Skin of body (tissue), 1 donor: ENCODE measurements at regions not wholly inside any gene's neighbourhood (a gene's known extent, or its start where the extent isn't known, plus 50 kb on each side); places are given as distances from the start of the nearest gene placed in this dataset.
A peak's percentile ranks its signal among the peaks of the same experiment; 100 is the strongest.
"Not testable (repeated sequence)": the region's sequence is repeated elsewhere in the genome, so short reads cannot be mapped to it uniquely, and the experiment has no call there.

ENCODE experiments used
- DNase-seq: peaks from one replicate; lab custom pipeline; 2025; lab: John Stamatoyannopoulos, UW

DNA sequence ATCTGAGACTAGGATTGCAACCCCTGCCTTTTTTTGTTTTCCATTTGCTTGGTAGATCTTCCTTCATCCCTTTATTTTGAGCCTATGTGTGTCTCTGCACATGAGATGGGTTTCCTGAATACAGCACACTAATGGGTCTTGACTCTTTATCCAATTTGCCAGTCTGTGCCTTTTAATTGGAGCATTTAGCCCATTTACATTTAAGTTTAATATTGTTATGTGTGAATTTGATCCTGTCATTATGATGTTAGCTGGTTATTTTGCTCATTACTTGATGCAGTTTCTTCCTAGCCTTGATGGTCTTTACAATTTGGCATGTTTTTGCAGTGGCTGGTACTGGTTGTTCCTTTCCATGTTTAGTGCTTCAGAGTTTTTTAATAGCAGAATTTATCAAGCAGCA, 228.4 kb upstream of the ADRA1B start:
- not testable (repeated sequence) for DNase-seq

- DNase-seq, result peak; percentile 7
These were observed 220.5 kb upstream of the ADRA1B start for GRCh38 chr5:159695741-159696294.

DNA sequence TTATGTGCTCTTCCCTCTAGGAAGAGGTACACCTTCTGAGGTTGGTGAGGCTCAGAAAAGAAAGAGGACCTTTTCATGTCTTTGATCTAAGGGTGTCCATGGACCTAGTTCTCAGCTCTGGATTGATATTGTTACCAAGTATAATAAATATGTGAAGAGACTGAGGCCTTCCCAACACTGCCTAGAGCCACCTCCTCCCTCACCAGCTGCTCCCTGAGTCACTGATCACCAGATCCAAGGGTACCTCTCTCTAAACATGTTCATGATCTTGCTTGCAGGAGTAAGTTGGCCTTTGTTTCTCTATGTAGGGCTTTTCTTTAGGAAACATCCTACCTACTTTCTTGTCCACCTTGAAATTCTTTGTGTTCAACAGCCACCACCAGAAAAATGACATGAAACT, 218.8 kb upstream of the ADRA1B start:
- no peak for DNase-seq

DNA sequence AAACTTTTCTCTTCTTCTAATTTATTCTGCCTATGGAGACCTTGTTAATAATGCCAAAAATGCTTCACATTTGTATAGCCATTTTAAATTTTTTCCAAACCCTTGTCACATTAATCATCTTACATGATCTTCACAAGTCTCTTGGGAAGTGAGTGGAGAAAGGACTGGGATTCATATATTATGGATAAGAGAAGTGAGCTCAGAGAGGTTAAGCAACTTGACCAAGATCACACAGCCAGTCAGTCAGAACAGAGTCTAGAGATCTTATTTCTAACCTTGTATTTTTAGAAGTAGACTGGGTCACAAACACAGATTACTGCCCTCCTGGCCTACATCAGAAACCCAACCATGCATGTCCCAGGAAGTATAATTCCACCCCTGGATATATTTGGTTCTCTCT, 218.0 kb upstream of the ADRA1B start:
- DNase-seq, result no peak

- no peak for DNase-seq
These were observed 216.3 kb upstream of the ADRA1B start for GRCh38 chr5:159700016-159700415.

DNA sequence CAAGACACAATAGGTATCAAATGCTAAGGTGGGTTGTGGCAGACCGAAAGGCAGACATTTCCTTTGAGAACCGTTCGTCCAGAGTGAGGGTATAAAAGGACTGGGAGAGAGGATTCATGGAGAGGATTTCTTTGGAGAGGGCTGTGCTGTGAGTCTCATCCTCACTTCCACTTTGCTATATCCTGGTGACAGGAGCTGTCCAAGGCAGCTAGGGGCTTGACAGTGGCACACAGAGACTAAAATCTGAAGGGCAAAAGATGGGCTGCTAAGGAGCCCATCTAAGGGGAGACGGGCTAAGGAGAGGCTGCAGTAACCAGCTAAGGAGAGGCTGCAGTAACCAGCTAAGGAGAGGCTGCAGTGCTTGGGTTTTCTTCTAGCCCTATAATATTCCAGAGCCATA, 214.0 kb upstream of the ADRA1B start:
- DNase-seq, result no peak

GRCh38 chr5:159702826-159703225, 213.5 kb upstream of the ADRA1B start:
- DNase-seq, result no peak

GRCh38 chr5:159704160-159704559, 212.1 kb upstream of the ADRA1B start:
- no peak for DNase-seq

DNA sequence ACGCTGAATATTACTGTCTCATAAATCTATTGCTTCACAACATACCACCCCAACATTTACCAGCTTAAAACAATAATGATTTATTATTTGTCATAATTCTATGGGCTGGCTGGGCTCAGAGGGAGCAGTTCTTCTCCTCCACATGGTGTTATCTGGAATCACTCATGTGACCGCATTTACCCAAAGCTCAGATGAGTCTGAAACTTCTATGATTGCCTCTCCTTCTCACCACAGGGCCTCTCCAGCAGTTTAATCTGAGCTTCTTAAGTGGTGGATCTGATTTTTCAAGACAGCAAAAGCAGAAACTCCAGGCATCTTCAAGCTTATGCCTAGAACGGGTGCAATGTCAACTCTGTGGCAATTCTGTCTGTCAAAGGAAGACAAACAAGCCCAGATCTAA, 210.3 kb upstream of the ADRA1B start:
- DNase-seq, result no peak

DNA sequence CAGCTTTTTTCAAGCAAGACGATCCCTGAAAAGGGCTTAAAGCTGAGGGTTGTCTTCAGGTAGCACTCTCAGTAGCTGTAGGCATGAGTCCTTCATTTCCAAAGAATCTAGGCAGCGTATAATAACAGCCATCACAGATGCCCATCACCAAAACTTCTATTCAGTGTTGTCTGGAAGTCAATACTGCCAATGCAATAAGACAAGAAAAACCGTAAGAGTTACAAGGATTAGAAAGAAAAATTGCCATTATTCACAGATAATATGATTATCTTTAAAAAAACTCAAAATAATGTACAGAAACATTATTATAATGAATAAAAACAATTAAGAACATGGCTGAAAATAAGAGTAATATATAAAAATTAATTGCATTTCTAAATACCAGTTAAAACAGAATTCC, 208.2 kb upstream of the ADRA1B start:
- no peak for DNase-seq

DNA sequence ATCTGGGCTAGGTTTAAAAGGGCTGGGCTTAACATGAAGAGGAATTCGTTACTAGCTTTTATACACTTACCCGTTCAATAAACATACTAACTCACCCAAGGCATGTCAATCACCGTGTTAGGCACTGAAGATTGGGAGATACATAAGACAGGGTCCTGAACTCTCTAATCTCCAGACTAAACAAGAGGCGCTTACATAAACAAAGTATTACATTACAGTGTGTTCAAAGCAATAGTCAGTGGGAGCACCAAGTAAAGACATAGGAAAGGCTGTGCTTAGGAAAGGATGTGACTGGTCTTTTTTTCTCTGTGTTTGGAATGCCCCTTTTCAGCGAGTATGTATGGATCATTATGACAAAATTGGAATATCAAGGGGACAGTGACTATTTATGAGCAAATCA, 203.6 kb upstream of the ADRA1B start:
- DNase-seq, result no peak

GRCh38 chr5:159713254-159713653, 203.0 kb upstream of the ADRA1B start:
- DNase-seq, result no peak

- no peak for DNase-seq
These were observed 202.5 kb upstream of the ADRA1B start for GRCh38 chr5:159713773-159714172.

DNA sequence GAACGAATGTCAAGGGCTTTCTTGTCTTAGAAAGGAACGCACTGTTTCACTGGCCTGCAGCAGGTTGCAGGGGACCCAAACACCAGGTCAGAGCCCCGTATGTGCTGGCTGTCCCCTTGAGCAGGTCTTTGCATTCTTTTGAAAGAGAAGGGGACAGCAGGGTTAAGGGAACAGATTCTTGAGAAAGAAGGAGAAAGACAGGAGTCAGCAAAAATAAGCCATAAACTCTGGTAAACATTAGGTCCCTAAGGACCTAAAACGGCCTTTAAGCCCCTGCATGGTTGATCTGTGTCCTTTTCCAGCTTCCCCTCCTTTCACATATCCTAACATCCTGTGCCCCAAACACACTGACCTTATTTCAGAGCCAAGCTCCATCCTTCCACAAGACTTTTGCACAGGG, 190.8 kb upstream of the ADRA1B start:
- DNase-seq, result no peak

DNA sequence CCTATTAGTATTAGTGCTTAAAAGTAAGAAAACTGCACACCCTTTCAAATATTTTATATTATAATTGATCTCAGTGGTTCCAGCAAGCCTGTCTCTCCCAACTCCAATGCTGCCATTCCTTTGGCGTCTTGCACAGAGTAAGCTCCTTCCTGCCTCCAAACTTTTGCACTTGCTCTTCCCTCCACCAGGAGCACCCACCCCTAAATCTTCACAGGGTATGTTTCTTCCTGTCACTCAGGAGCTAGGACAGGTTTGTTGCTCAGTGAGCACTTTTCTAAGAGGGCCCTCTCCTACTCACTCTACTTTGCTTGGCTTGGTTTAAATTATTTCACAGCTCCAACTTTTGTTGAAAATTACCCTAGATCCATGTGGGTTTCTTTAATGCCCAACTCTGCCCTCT, 189.1 kb upstream of the ADRA1B start:
- DNase-seq, result no peak

GRCh38 chr5:159730285-159730684, 186.0 kb upstream of the ADRA1B start:
- no peak for DNase-seq

- DNase-seq, result no peak
These were observed 184.1 kb upstream of the ADRA1B start for GRCh38 chr5:159732220-159732619.

DNA sequence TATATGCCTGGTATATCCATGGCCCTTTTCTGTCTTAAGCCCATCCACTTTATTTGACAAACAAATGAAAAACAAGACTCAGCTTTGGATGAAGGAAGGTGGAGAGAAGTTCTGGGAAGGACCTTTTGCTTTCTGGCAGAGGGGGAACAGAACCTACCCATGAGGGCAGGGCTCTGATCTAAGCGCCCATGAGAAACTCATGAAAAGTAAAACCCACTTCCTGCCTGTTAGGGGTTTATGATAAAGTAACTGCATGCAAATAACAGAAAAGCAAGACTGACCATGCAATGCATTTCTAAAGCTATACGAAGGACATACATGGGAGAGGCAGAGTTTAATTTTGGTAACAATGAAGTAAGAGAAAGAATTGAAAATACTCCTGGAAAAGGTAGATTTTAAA, 181.9 kb upstream of the ADRA1B start:
- no peak for DNase-seq

DNA sequence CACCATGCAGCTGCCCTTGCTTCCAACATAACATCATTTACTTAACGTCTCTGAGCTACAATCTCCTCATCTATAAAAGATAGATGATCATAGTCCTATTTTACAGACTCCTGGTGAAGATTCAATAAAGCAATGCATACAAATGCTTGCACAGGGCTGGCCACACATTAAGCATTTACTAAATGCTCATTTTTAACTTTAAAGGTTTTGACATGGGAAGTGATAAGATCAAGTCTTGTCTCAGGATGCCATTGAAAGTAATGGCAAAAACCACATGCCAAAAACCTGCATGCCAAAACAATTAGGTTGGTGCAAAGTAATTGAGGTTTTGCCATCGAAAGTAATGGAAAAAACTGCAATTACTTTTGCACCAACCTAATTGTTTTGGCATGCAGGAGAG, 181.2 kb upstream of the ADRA1B start:
- DNase-seq, result no peak

- no peak for DNase-seq
These were observed 180.3 kb upstream of the ADRA1B start for GRCh38 chr5:159735749-159736660.

DNA sequence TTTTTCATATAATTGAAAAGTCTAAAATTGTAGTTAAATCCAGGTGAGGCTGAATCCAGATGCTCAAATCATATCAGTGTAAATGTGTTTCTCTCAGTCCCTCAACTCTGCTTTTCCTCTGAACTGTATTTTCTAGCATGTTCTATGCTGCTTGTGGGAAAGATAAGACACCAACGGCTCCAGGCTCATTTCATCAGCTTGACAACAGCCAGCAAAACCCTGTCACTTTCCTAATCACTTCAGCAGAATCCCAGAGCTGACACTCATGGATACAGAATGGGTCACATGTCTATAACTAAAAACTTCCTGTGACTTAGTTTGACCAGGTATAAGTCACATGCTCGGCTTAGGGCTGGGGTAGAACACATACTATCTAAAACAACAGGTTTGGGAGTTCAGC, 179.4 kb upstream of the ADRA1B start:
- no peak for DNase-seq

- DNase-seq, result no peak
These were observed 179.0 kb upstream of the ADRA1B start for GRCh38 chr5:159737263-159737662.

DNA sequence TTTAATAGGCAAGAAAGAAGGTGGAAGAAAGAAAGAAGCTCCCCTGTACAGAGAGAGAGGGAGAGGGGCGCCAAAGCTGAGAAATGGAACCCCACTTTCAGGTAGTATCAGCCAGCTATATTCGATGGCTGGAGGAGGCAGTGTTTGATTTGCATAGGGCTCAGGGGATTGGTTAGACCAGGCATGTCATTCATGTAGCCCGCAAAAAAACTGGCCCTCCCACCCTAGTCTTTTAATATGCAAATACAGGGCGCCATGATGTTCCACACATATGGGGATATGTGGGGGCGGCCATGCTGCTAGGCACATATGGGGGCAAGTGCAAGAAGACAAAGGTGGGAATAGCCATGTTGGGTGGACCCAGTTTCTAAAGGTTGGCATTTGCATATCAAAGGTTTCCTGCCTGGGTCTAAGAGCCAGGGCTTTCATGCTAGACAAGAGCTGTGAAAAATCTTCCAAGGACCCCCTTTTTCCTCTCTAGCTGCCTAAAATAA, 174.4 kb upstream of the ADRA1B start:
- DNase-seq, result no peak
